OCI-M1 (cell line): ENCODE measurements at regions not wholly inside any gene's neighbourhood (a gene's known extent, or its start where the extent isn't known, plus 50 kb on each side); places are given as distances from the start of the nearest gene placed in this dataset.
"Not testable (repeated sequence)": the region's sequence is repeated elsewhere in the genome, so short reads cannot be mapped to it uniquely, and the experiment has no call there.

Experiments used
- DNase-seq: peaks from one replicate; lab custom pipeline; 2025; lab: John Stamatoyannopoulos, UW

- DNase-seq: no peak
Observed at GRCh38 chr13:86858216-86858615, 813.0 kb upstream of the SLITRK5 start.

- DNase-seq: no peak
Observed at GRCh38 chr13:86862137-86862536, 809.0 kb upstream of the SLITRK5 start.

GRCh38 chr13:86864376-86864775, 806.8 kb upstream of the SLITRK5 start:
- no peak for DNase-seq

- DNase-seq: peak; percentile 76
Observed at GRCh38 chr13:86870444-86870843, 800.7 kb upstream of the SLITRK5 start.

- DNase-seq: peak; percentile 55
Observed at GRCh38 chr13:86877441-86877840, 793.7 kb upstream of the SLITRK5 start.

- DNase-seq: peak; percentile 82
Observed at GRCh38 chr13:86878781-86879180, 792.4 kb upstream of the SLITRK5 start.

DNA sequence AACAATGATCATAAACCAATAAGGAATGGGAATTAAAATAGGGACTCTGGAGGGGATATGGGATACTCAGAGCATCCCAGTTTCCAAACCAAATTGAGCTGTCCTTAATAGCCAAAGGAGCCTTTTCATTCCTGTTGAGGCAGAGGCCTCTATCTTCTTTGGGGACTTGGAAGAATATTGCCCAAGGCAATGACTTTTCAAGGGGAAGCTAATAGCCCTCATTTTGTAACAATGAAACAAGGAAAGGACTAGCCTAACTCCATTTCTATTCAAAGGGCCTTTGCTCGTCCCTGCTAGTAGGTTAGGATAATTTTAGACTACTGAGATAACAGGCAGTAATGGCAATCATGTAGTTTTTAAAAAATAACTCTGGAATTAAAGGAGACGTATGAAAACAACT, 789.8 kb upstream of the SLITRK5 start:
- DNase-seq: peak; percentile 55

DNA sequence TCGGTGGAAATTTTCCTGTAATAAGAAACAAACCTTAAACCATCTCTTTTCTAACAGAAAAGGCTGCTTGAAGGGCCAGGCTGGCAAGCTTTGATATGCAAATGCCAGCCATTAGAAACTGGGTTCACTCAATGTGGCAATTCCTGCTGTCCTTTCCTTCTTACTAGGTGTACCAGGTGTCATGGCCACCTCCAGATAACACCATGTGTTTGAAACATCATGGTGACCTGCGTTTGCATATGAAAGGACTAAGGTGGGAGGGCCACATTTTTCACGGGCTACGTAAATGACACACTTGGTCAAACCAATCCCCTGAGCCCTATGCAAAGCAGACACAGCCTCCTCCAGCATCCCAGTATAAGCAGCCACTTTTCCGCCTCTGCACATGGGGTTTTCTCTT, 789.1 kb upstream of the SLITRK5 start:
- peak; percentile 88 for DNase-seq

- peak; percentile 98 for DNase-seq
Observed at GRCh38 chr13:86882835-86883234, 788.3 kb upstream of the SLITRK5 start.

GRCh38 chr13:86892330-86892729, 778.8 kb upstream of the SLITRK5 start:
- no peak for DNase-seq

DNA sequence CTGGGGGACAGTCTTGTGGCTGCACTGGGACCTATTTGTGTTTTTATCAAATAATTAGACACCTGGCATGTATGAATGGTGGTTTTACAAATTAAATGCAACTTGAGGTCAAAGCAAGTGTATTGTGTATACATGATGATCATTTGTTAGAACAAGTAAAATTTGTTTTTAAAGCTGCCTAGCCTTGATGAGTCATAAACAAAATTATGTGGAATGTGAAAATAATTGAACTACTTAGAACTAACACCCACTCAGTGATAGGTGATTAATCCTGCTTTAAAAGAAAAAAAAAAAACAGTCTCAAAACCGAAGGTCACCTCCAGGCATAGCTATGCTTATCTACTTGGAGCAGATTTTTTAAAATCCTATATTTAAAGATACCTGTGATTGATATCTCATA, 770.3 kb upstream of the SLITRK5 start:
- DNase-seq: no peak

DNA sequence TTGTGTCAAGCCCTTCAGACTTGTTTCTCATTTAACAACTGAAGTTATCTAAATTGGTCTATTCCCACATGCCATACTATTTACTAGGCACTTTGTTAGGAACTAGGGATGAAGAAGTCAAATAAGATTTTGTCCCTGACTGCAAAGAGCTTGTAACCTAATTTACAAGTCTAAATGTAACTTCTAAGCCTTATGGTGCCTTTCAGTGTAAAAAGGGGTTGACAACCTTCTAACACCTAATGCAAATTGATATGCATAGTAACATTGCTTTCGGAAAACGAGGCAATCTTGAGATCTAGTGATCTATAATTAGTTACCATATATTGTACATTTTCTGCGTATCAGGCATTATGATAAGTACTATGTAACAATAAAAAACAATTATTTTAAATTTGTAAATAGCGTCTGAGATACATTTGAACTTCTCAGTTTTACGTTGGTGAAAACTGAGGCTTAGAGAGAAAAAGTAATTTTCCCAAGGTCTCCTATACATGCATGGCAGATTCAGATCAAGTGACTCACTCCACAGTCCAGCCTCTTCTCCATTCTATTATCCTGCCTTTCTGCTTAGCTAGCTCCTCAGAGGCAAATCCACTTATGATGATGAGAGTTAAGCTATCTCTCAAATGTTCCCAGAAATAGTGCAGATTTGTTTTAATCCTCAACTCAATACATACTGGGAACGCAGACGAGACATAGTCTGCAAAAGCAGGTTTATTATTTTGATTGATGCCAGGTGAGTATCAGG, 764.9 kb upstream of the SLITRK5 start:
- no peak for DNase-seq

DNA sequence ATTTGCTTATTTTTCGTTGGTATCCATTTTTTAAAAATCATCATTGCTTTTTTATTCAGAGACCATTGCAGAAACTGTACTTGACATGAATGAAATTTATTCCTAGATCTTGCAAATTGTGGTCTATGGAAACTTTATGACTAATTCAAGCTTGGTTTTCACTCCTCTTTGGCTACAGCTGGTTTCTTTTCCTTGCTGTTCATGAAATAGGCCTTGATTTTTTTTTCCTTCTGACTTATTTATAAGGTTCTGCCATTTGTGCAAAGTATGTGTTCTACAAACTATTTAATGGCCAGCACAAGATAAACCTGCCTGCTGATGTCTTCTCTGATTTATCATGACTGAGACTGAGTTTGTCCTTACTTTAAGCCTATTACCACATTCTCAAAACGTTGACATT, 764.0 kb upstream of the SLITRK5 start:
- DNase-seq: no peak

DNA sequence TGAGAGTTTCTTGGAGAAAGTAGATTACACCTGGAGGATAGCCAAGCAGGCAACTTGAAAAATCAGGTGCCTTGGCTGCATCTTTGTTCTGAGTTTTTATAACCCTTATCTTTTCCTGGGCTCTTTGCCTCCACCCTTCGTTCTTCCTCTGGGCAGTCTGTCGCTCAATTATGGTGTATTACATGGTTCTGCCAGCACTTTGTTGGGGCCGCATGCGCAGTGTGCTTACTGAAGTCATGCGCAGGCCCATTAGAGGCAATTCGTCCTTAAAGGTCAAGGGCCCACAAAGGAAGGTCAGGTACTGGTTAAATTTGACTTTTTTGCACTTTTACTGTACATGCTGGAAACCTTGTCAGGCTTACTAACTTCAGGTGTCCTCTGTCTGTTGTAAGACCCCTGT, 761.9 kb upstream of the SLITRK5 start:
- no peak for DNase-seq

DNA sequence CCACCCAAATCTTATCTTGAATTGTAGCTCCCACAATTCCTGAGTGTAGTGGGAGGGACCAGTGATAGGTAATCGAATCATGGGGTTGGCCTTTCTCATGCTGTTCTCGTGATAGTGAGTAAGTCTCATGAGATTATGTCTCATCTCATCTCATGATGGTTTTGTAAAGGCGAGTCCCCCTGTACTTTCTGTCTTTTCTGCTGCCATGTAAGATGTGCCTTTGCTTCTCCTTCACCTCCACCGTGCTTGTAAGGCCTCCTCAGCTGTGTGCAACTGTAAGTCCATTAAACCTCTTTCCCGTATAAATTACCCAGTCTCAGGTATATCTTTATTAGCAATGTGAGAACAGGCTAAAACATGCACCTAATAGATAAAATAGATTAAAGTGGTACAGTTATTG, 756.4 kb upstream of the SLITRK5 start:
- DNase-seq: no peak

- DNase-seq: not testable (repeated sequence)
Observed at GRCh38 chr13:86917438-86917837, 753.7 kb upstream of the SLITRK5 start.

GRCh38 chr13:86918682-86919081, 752.5 kb upstream of the SLITRK5 start:
- no peak for DNase-seq

GRCh38 chr13:86920961-86921360, 750.2 kb upstream of the SLITRK5 start:
- DNase-seq: no peak

GRCh38 chr13:86922936-86923335, 748.2 kb upstream of the SLITRK5 start:
- DNase-seq: no peak

DNA sequence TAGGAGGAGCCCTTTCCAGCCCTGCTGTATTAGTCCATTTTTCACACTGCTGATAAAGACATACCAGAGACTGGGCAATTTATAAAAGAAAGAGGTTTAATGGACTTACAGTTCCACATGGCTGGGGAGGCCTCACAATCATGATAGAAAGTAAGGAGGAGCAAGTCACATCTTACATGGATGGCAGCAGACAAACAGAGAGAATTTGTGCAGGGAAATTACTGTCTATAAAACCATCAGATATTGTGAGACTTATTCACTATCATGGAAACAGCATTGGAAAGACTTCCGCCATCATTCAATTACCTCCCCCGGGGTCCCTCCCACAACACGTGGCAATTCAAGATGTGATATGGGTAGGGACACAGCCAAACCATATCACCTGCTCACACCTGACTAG, 744.3 kb upstream of the SLITRK5 start:
- not testable (repeated sequence) for DNase-seq

- DNase-seq: no peak
Observed at GRCh38 chr13:86932776-86933334, 738.3 kb upstream of the SLITRK5 start.

GRCh38 chr13:86933676-86934075, 737.5 kb upstream of the SLITRK5 start:
- DNase-seq: no peak

DNA sequence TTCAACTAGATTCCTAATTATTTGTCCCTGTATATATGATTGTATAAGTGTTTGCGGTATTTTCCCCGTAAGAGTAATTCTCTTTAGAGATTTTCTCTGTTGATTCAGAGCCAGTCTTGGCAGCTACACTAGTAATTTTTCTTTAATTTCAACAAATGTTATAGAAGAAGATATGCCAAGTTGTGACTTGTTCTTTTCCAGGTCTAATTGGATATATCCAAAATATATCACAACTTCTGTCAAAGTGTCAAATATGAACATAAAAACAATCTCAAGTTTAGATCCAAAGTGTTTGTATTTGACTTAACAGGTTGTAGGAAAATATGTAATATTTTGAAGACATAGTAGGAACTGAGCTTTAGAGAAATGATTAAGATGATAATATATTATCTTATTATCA, 733.9 kb upstream of the SLITRK5 start:
- no peak for DNase-seq

DNA sequence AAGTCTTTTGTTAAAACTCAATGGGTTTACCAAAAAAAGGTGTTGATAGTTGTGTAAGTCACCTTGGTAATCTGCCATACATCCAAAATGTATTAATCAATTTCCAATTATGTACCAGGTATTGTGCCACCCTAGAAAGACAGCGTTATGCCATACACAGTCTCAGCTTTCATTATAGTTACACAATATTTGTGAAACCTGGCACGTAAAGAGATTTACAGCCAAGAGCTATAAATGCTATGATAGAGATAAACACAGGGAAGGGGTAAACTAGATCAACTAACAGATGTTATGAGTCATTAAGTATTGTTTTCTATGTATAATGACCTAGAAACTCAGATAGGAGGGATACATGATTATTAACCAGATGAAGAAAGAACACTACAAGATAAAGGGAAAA, 725.6 kb upstream of the SLITRK5 start:
- no peak for DNase-seq
